DMS114 treated with DMSO at 0.1 percent for 48 hours (cell line): ENCODE measurements at regions not wholly inside any gene's neighbourhood (a gene's known extent, or its start where the extent isn't known, plus 50 kb on each side); places are given as distances from the start of the nearest gene placed in this dataset.
A peak's percentile ranks its signal among the peaks of the same experiment; 100 is the strongest.

Experiments used
- DNase-seq: peaks from one replicate; lab custom pipeline; 2025; ENCODE audit not compliant: unreplicated experiment; lab: John Stamatoyannopoulos, UW

DNA sequence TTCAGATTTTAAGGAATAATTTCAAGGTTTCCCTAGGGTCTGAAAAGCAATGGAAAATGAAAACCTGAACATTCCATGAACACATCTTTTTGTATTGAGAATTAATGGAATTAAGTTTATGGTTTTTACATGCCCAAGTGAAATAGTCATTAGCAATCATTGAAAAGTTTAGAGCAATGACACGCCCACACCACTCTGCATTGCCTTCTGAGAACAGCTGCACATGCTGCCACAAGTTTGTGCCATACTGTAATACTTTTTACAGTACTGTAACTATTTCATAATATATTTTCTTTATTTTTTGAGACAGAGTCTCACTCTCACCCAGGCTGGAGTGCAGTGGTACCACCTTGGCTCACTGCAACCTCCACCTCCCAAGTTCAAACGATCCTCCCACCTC lies 345.2 kb upstream of the PMFBP1 start:
- no peak for DNase-seq

DNA sequence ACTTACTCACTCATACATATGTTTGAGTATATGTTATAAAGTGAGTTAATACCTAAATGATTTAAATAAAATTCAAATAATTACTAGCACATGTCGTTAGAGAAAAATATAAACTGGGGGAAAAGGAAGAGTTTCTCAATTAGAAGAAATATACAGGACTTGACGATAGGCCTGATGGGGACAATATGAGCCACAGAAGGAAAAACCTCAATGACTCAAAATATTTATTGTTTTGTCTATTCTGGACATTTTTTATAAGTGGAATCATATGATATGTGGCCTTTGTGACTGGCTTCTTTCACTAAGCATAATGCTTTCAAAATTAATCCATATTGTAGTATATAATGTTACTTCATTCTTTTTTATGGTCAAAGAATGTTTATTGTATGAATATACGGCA lies 339.2 kb upstream of the PMFBP1 start:
- DNase-seq: no peak

GRCh38 chr16:72508191-72508590 lies 336.2 kb upstream of the PMFBP1 start:
- no peak for DNase-seq

GRCh38 chr16:72502594-72503005 lies 330.6 kb upstream of the PMFBP1 start:
- DNase-seq: no peak

DNA sequence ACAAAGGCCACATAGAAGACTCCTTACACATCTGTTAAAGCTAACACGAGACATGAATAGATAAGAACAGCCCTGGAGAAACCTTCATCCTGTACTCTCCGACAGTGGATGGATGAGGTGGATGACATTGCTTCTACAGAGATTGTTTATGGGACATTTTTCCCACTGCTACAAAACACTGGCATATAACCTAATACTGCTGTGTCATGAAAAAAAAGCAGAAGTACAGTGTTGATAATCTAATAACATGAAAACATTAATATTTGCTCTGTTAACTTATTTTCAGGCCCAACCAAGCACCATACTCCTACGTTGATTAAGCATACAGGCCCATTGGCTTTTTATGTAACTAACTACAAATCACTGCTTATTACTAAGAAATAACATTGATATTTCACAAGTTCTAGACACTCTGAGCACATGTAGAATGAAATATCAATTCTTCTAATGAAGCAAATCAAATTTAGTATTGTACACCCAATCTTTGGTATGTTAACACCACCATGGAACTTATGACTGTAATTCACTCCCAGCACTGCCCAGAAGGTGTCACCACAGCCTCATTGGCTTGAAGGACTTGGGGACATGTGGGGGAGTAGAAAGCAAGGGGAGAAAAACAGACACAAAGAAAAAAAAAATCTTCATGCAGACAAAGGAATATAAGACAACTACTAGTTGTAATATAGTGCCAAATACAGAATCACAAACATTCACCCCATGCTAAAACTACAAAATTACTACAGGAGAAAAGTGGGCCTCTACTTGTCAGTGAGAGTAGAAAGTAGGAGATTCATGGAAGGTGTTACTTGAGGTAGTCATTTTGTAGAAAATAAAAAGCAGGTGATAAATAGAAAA lies 330.0 kb upstream of the PMFBP1 start:
- peak; percentile 79 for DNase-seq

GRCh38 chr16:72500545-72500944 lies 328.6 kb upstream of the PMFBP1 start:
- no peak for DNase-seq

GRCh38 chr16:72493716-72494415 lies 321.9 kb upstream of the PMFBP1 start:
- DNase-seq: no peak

DNA sequence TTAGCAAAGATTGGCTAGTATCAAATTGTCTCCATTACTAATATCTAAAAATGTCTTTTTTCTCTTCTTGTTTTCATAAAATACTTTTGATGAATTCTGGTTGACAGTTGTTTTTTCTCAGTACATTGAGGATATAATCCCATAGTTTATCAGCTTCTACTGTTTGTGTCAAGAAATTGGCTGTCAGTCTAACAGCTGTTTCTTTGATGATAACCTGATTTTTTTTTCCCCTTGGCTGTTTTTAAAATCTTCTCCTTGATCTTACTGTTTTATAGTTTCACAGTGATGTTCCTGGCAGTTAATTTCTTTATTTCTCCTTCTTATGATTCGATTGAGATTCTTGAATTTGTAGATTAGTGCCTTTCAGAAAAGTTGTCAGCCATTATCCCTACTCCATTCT lies 315.3 kb upstream of the PMFBP1 start:
- DNase-seq: no peak

DNA sequence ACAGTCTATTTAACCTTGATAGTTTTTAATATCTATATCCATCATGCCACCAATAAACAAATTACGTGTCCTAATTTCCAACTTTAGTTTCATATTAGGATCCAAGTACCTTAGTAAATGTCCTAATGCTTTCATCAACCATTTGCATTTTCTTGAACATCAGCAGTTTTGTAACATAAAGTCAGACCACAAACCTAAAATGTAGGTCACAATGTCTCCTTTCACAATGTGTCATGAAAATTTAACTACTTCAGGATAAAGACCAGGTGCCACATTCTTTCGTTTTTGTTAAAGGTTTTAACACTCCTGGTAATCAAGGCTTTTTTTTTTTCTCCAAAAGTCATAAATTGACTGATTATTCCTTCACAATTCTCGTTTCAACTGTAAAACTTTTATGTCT lies 310.7 kb upstream of the PMFBP1 start:
- DNase-seq: no peak

GRCh38 chr16:72481419-72481818 lies 309.5 kb upstream of the PMFBP1 start:
- DNase-seq: no peak

DNA sequence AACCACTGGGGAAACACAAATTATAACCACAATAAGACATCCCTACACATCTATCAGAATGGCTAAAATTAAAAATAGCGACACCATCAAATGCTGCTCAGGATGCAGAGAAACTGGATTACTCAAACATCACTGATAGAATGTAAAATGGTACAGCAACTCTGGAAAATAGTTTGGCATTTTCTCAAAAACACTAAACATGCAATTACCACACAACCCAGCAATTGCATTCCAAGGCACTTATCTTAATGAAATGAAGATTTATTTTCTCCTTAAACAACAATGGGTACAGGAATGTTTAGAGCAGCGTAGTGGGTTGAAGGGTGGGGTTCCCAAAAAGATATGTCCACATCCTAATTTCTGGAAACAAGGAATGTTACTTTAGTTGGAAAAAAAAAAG lies 309.0 kb upstream of the PMFBP1 start:
- DNase-seq: no peak

- no peak for DNase-seq
Measured at GRCh38 chr16:72475688-72476087, 303.7 kb upstream of the PMFBP1 start.

GRCh38 chr16:72474501-72475123 lies 302.7 kb upstream of the PMFBP1 start:
- no peak for DNase-seq

DNA sequence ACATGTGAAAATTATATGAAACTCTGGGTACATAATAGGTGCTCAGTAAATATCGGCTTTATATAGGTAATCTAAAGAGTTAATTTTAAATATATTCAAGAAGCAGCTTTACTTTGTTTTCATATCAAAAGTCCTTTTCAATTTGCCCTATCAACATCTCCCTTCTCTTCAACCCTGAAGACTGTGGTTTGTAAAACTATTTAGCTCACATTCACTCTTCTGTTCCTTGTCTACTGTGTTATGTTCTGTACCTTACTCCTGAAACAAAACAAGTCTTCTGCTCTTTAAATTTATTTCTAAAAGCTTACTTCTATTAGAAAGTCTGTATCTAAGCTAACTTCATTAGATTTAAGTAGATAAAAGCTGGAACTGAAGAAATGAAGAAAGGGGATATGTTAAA lies 301.7 kb upstream of the PMFBP1 start:
- no peak for DNase-seq

- no peak for DNase-seq
Measured at GRCh38 chr16:72471317-72471924, 299.5 kb upstream of the PMFBP1 start.

- no peak for DNase-seq
Measured at GRCh38 chr16:72470541-72470940, 298.6 kb upstream of the PMFBP1 start.

GRCh38 chr16:72469932-72470331 lies 298.0 kb upstream of the PMFBP1 start:
- no peak for DNase-seq

GRCh38 chr16:72468582-72468981 lies 296.6 kb upstream of the PMFBP1 start:
- DNase-seq: no peak

GRCh38 chr16:72467157-72467759 lies 295.3 kb upstream of the PMFBP1 start:
- DNase-seq: peak; percentile 76

- DNase-seq: no peak
Measured at GRCh38 chr16:72464597-72465368, 292.8 kb upstream of the PMFBP1 start.
